IMR-90 (cell line): ENCODE measurements at regions not wholly inside any gene's neighbourhood (a gene's known extent, or its start where the extent isn't known, plus 50 kb on each side); places are given as distances from the start of the nearest gene placed in this dataset.

ENCODE experiments used
- ATAC-seq: fragments of 200-7000 bp; cut with Tn5 transposase; 2 replicates; pipeline ENCODE4 v1.9.1; 2020; ENCODE audit warnings: low read depth, mild to moderate bottlenecking, moderate library complexity
- BruUV-seq: library from RNA; stranded (reverse); fragments of 400-500 nt; replicated peaks from 2 replicates; lab custom pipeline; 2021; lab: Mats Ljungman, UMichigan
- CTCF ChIA-PET: fragments of 300-600 bp; formaldehyde crosslinking; extraction: SDS; loops from one replicate; lab custom pipeline; 2021; ENCODE audit warnings: antibody characterized with exemption; lab: Yijun Ruan, JAX
- POLR2A ChIA-PET: fragments of 300-600 bp; sonication (Branson Sonifier 250); formaldehyde crosslinking; loops from one replicate; lab custom pipeline; 2022; ENCODE audit warnings: antibody characterized with exemption; ENCODE audit not compliant: unreplicated experiment; lab: Charles Lee
- DNase-seq: peaks from one replicate; pipeline ENCODE4 v3.0.0; 2013
- H2AFZ ChIP-seq: replicated peaks from 2 replicates; pipeline ENCODE3; 2013; ENCODE audit warnings: low read length, mild to moderate bottlenecking; ENCODE audit not compliant: poor library complexity
- H2AK5ac ChIP-seq: 2 replicates; pipeline ENCODE4 v1.6.1; 2013; ENCODE audit warnings: low read depth, low read length, inconsistent platforms
- H2AK9ac ChIP-seq: replicated peaks from 2 replicates; pipeline ENCODE3; 2013; ENCODE audit warnings: mild to moderate bottlenecking, low read depth, low read length, moderate library complexity; ENCODE audit not compliant: poor library complexity
- H2BK120ac ChIP-seq: 2 replicates; pipeline ENCODE4 v1.6.1; 2013; ENCODE audit warnings: low read depth, low read length, inconsistent platforms
- H2BK15ac ChIP-seq: 3 replicates; pipeline ENCODE4 v1.6.1; 2013; ENCODE audit warnings: low read depth, low read length, inconsistent platforms
- H2BK20ac ChIP-seq: 2 replicates; pipeline ENCODE4 v1.6.1; 2013; ENCODE audit warnings: low read depth, mild to moderate bottlenecking, inconsistent platforms, low read length, moderate library complexity
- H2BK5ac ChIP-seq: 2 replicates; pipeline ENCODE4 v1.6.1; 2013; ENCODE audit warnings: mild to moderate bottlenecking, low read depth, low read length, inconsistent platforms; ENCODE audit not compliant: poor library complexity, severe bottlenecking
- H3K14ac ChIP-seq: replicated peaks from 2 replicates; pipeline ENCODE4 v1.6.1; 2013; ENCODE audit warnings: low read depth, low read length, inconsistent platforms
- H3K18ac ChIP-seq: 2 replicates; pipeline ENCODE4 v1.6.1; 2013; ENCODE audit warnings: low read depth, low read length, control low read depth
- H3K23ac ChIP-seq: 2 replicates; pipeline ENCODE4 v1.6.1; 2013; ENCODE audit warnings: low read depth, low read length, inconsistent platforms
- H3K27ac ChIP-seq: 2 replicates; pipeline ENCODE4 v1.5.1; 2013; ENCODE audit warnings: mild to moderate bottlenecking, control low read depth, low read length; ENCODE audit not compliant: insufficient read depth
- H3K27me3 ChIP-seq: 2 replicates; pipeline ENCODE4 v1.6.1; 2013; ENCODE audit warnings: low read length; ENCODE audit not compliant: control insufficient read depth, insufficient read depth
- H3K36me3 ChIP-seq: 2 replicates; pipeline ENCODE4 v1.6.1; 2013; ENCODE audit warnings: low read length, mixed read lengths; ENCODE audit not compliant: control insufficient read depth, insufficient read depth
- H3K4ac ChIP-seq: 2 replicates; pipeline ENCODE4 v1.6.1; 2013; ENCODE audit warnings: low read depth, low read length, inconsistent platforms
- H3K4me1 ChIP-seq: 2 replicates; pipeline ENCODE4 v1.6.1; 2013; ENCODE audit warnings: low read length, mixed read lengths; ENCODE audit not compliant: control insufficient read depth, insufficient read depth
- H3K4me2 ChIP-seq: 2 replicates; pipeline ENCODE4 v1.6.1; 2013; ENCODE audit warnings: low read depth, mild to moderate bottlenecking, control low read depth, low read length, moderate library complexity
- H3K4me3 ChIP-seq: 2 replicates; pipeline ENCODE4 v1.5.1; 2013; ENCODE audit warnings: low read depth, mild to moderate bottlenecking, control low read depth, low read length, moderate library complexity; ENCODE audit not compliant: insufficient read depth
- H3K56ac ChIP-seq: 2 replicates; pipeline ENCODE4 v1.6.1; 2013; ENCODE audit warnings: low read length, inconsistent platforms; ENCODE audit not compliant: insufficient read depth; ENCODE audit errors: extremely low read depth
- H3K79me1 ChIP-seq, 2 experiments: 2 replicates each; pipeline ENCODE4 v1.6.1; 2013; ENCODE audit warnings: low read length in 2 of 2, inconsistent platforms in 1 of 2, low read depth in 1 of 2
- H3K9ac ChIP-seq: 2 replicates; pipeline ENCODE4 v1.6.1; 2013; ENCODE audit warnings: low read depth, low read length, control low read depth
- H3K9me1 ChIP-seq: 2 replicates; pipeline ENCODE4 v1.6.1; 2013; ENCODE audit warnings: low read length, inconsistent platforms; ENCODE audit not compliant: insufficient read depth
- H3K9me3 ChIP-seq: 2 replicates; pipeline ENCODE4 v1.6.1; 2013; ENCODE audit warnings: low read length; ENCODE audit not compliant: control insufficient read depth, insufficient read depth
- H4K20me1 ChIP-seq: 2 replicates; pipeline ENCODE4 v1.6.1; 2013; ENCODE audit warnings: low read length, inconsistent platforms; ENCODE audit not compliant: insufficient read depth
- H4K5ac ChIP-seq: 2 replicates; pipeline ENCODE4 v1.6.1; 2013; ENCODE audit warnings: mild to moderate bottlenecking, low read depth, low read length, control low read depth
- H4K8ac ChIP-seq, 2 experiments: 2 replicates each; pipeline ENCODE4 v1.6.1; 2013; ENCODE audit warnings: low read depth in 2 of 2, low read length in 2 of 2, control low read depth in 1 of 2, inconsistent platforms in 1 of 2
- H4K91ac ChIP-seq: 2 replicates; pipeline ENCODE4 v1.6.1; 2013; ENCODE audit warnings: low read depth, low read length, inconsistent platforms; ENCODE audit not compliant: insufficient read depth
- NFE2L2 ChIP-seq: fragments of 150-350 bp; IDR thresholded peaks from 2 replicates; pipeline ENCODE4 v1.6.1; 2016; ENCODE audit warnings: low read depth, mild to moderate bottlenecking, low read length
- RAD21 ChIP-seq: IDR thresholded peaks from 2 replicates; pipeline ENCODE4 v1.6.1; 2012; ENCODE audit warnings: low read length, improper control_type of control experiment
- WGBS, 2 experiments: methylation state at CpG; one replicate each; pipeline versions ENCODE4 v1.1.5 to v1.1.7; 2013; ENCODE audit warnings: missing lambda C conversion rate in 2 of 2; ENCODE audit not compliant: insufficient read length in 1 of 2; ENCODE audit errors: extremely low coverage in 2 of 2; 5-methylcytosine and 5-hydroxymethylcytosine counted together
- dilution Hi-C: fragments of 300-500 bp; cut with HindIII; formaldehyde crosslinking; loops from one replicate; pipeline ENCODE4 v1.14.3; 2018; ENCODE audit warnings: low sequenced_read_pairs; ENCODE audit not compliant: unreplicated experiment
- in situ Hi-C: fragments of 300-500 bp; cut with MboI; formaldehyde crosslinking; loops from 3 replicates; pipeline ENCODE4 v1.14.3; 2019; ENCODE audit warnings: low sequenced_read_pairs, inconsistent platforms, mixed read lengths
- intact Hi-C: fragments of 100-400 bp; cut with micrococcal nuclease; formaldehyde crosslinking; loops from 2 replicates; pipeline ENCODE4 v1.10.0; 2022

DNA sequence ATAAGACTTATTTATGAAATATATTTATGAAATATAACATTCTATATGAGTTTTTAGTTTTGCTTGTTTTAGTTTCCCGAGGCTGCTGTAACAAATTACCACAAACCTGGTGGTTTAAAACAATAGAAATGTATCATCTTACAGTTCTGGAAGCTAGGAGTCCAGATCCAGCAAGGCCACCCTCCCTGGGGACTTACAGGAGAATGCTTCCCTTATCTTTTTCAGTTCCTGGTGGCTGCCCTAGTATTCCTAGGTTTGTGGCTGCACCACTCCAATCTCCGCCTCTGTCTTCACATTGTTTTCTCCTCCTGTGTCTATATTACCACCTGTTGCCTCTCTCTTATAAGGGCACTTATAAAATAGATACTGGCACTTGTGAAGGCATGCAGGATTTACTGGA is 877.8 kb downstream of the TUSC7 start:
- no TSS peak for BruUV-seq

More for the DNA sequence above, 877.8 kb downstream of the TUSC7 start:
- ChIA-PET CTCF (no interaction called here), POLR2A (no interaction called here)
- no peaks in the 10 kb centered on the region for H3K9me1 ChIP-seq
- WGBS, 2 experiments: no CpG with 5 or more reads among the region's 2 CpGs
- no peak overlapping the region for H3K14ac ChIP-seq
- H2AK5ac ChIP-seq: no peak overlapping the region
- in situ Hi-C loops (no loop called here), intact Hi-C loops (no loop called here), dilution Hi-C loops (no loop called here)
- no peak overlapping the region for H3K27ac ChIP-seq
- H3K27me3 ChIP-seq: no peaks in the 10 kb centered on the region
- no peak overlapping the region for H2AFZ ChIP-seq
- no peak overlapping the region for H2AK9ac ChIP-seq
- DNase-seq (no peak), ATAC-seq (no peak)
- no peak overlapping the region for H2BK20ac ChIP-seq
- H2BK15ac ChIP-seq: no peak overlapping the region
- H3K4ac ChIP-seq: no peak overlapping the region
- no peak overlapping the region for H4K5ac ChIP-seq
- H3K23ac ChIP-seq: no peak overlapping the region
- H3K18ac ChIP-seq: no peak overlapping the region
- no peaks in the 10 kb centered on the region for H3K36me3 ChIP-seq
- no peaks in the 10 kb centered on the region for H3K4me1 ChIP-seq
- H3K4me3 ChIP-seq: no peak overlapping the region
- H2BK120ac ChIP-seq: no peak overlapping the region
- H2BK5ac ChIP-seq: no peak overlapping the region
- no peak overlapping the region for H4K8ac ChIP-seq
- H4K91ac ChIP-seq: no peak overlapping the region
- no peaks in the 10 kb centered on the region for H3K9me3 ChIP-seq
- no peak overlapping the region for H3K4me2 ChIP-seq
- no peaks in the 10 kb centered on the region for H4K20me1 ChIP-seq
- no peak overlapping the region for H3K56ac ChIP-seq
- H3K9ac ChIP-seq: no peak overlapping the region
- TF ChIP-seq NFE2L2 (no peak), RAD21 (no peak)
- no peaks in the 10 kb centered on the region for H3K79me1 ChIP-seq
